ENCODE measurements at regions not wholly inside any gene's neighbourhood (a gene's known extent, or its start where the extent isn't known, plus 50 kb on each side); places are given as distances from the start of the nearest gene placed in this dataset.

DNA sequence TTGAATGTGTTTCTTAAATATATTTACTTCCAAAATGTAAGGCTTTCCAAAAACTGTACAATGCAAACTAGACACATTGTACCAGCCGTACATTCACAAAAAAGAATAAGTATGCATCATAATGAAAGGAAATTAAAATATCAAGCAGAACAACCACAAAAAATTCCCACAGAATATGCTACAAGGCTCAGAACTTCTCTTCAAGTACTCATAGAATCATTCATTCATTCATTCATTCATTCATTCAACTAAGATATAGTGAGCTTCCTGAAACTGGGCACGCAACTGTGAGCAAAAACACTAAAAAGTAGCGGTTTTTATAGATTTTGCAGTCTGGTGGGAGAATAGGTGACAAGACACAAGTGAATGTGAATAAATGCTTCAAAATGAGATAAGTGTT, 690.1 kb downstream of the KCNA4 start:
- TF ChIP-seq EZH2 (IDR thresholded peaks at IDR 0.05; ENCODE audit: insufficient read depth, poor library complexity, severe bottlenecking) (no peak), EZH2phosphoT487 (IDR thresholded peaks at IDR 0.05; ENCODE audit: insufficient read depth, low read depth) (no peak)
